ENCODE measurements at regions not wholly inside any gene's neighbourhood (a gene's known extent, or its start where the extent isn't known, plus 50 kb on each side); places are given as distances from the start of the nearest gene placed in this dataset.
"Not testable (repeated sequence)": the region's sequence is repeated elsewhere in the genome, so short reads cannot be mapped to it uniquely, and the experiment has no call there.

GRCh38 chr16:35754391-35755369 is 2295.3 kb downstream of the TP53TG3F start:
- no peak for DNase-seq

DNA sequence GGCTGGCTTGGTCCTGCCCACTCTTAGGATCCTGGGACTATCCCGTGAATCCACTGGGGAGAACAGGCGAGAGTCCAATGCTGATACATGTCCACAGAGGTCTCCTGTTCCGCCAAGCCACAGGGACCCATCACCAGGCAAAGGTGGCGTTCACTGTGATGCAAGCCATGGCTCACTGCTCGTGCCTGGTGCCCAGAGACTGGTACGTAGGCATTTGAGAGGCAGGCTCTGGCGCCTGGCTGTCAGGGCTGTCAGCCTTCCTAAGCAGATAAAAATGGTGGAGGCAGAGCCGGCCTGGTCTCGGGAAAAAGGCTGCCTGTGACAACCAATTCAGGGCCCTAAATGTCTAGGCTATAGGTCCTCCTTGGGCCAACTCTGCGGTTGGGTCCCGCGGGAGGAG is 2329.0 kb downstream of the TP53TG3F start:
- DNase-seq = no peak

GRCh38 chr16:35792516-35793285 is 2333.3 kb downstream of the TP53TG3F start:
- no peak for DNase-seq

DNA sequence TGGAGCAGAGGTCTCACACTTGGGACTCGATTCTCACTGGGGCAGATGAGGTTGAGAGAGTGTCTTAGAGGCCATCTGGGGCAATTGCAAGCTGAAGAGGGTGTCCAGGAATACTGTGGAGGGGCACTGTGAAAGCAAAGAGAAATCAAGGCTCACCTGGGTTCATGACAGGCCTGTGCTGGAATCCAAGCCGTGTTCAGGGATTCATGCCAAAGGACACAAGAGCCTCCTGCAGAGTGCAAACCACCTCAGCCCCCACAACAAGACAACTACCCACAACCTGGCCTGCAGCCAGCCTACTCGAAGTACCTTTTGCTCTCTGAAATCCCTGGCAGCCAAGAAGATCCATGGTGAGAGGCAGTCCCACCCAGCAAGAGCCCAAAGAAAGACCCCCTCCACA is 2334.2 kb downstream of the TP53TG3F start:
- no peak for DNase-seq

DNA sequence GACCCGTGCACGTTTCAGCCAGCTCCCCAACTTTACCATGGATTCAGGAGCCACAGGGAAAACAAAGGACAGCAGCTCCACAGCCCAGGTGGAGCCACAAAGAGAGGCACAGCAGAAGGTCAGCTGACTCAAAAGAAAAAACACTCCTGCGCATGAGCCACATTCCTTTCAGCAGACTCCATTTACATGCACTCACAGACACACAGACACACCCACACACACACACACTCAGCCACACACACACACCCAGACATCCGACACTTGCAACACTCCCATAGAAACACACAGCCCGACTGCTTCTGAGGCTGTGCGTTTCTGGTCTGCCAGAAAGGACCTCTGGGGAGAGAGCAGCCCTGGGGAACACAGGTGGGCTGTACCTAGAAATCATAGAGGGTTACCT is 2335.5 kb downstream of the TP53TG3F start:
- no peak for DNase-seq

- peak; percentile 49 to 84 for DNase-seq
These were observed 2336.1 kb downstream of the TP53TG3F start for GRCh38 chr16:35795361-35796029.

- DNase-seq = no peak
These were observed 2338.4 kb downstream of the TP53TG3F start for GRCh38 chr16:35797811-35798210.

DNA sequence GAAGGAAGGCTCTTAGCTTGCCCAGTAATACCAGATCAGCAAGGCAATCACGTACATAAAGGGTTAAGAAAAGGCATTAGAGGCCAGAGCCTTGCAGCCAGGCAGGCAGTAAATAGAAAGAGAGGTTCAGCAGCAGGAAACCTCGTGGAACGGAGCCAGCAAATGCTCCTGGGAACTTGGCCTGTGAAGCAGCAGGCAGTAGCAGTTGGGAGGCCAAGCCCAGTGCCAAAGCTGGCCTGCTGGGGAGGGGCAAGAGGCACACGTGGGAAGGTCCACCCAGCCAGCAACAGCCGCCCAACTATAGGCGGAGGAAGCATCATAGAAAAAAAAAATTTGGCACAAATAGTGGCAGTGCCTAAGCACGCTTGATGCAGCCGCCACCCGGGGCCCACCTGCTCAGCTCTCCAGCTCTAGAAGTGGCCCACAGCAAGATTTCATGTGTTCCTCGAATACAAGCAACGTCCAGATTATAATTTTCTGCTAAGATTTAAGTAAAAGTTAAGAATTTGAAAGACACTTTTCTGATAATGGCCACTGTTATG is 2339.5 kb downstream of the TP53TG3F start:
- DNase-seq = no peak

GRCh38 chr16:35804465-35804864 is 2345.1 kb downstream of the TP53TG3F start:
- not testable (repeated sequence) for DNase-seq

GRCh38 chr16:35823342-35823741 is 2363.9 kb downstream of the TP53TG3F start:
- DNase-seq = no peak

GRCh38 chr16:35841632-35842031 is 2382.2 kb downstream of the TP53TG3F start:
- no peak for DNase-seq

DNA sequence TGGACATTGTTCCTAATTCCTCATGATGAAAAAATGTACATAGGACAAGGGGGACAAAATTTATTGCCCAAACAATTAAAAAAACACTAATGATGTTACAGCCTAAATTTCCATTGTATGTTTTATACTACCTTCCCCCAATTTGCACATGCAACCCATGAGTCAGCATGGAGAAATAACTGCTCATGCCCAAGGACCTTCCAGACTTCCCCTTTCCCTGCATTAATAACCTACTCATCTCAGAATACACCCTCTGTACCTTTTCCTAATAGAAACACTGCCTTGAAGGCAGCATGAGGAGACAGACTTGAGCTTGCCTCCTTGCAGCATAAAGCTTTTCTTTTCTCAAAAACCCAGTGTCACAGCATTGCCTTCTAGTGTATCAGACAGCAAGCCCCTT is 2402.8 kb downstream of the TP53TG3F start:
- DNase-seq = no peak

GRCh38 chr16:35868630-35869029 is 2409.2 kb downstream of the TP53TG3F start:
- DNase-seq = no peak

DNA sequence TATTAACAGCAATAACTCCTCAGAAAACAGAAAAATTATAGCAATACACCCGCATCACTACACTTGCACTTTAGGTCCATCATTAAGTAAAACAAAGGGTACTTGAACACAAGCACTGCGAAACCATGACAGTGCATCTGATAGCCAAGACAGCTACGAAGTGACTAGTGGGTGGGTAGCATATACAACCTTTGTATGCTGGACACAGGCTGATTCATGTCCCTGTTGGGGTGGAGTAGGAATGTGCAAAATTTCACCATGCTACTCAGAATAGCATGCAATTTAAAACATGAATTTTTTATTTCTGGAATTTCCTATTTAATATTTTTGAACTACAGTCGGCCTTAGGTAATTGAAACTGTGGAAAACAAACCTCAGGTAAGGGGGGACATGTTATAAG is 2414.1 kb downstream of the TP53TG3F start:
- DNase-seq = no peak

- no peak for DNase-seq
These were observed 2422.2 kb downstream of the TP53TG3F start for GRCh38 chr16:35881654-35882053.

- no peak for DNase-seq
These were observed 2447.0 kb downstream of the TP53TG3F start for GRCh38 chr16:35906440-35906839.

- DNase-seq = no peak
These were observed 2448.7 kb downstream of the TP53TG3F start for GRCh38 chr16:35908152-35908551.

GRCh38 chr16:35908942-35909341 is 2449.5 kb downstream of the TP53TG3F start:
- peak in 1 of 2 experiments; percentile 1 for DNase-seq

DNA sequence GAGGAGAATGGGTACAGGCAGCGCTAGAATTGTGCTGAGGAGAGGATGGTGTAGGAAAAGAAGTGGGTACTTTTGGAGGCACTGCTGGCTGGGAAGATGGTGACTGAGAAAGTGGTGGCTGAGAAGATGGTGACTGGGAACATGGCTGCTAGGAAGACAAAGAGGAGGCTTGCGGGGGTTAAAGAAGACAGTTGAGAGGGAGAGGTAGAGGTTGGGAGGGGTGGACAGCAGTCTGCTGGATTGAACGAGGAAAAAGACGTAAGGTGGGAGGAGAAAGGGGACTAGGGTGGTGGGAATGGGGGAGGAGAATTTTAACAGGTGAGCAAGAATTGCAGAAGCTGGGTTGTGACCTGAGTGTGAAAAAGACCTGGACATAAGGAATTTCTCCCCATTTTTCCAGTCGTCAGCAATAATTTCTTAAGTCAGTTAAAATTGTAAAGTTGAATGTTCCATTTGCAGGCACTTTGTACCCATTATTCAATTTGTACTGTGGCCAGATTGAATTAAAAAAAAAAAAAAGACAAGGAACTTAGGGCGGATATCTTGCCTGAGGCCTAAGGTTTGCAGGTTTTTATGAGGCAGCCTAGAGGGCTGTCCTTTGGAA is 2450.0 kb downstream of the TP53TG3F start:
- no peak for DNase-seq

DNA sequence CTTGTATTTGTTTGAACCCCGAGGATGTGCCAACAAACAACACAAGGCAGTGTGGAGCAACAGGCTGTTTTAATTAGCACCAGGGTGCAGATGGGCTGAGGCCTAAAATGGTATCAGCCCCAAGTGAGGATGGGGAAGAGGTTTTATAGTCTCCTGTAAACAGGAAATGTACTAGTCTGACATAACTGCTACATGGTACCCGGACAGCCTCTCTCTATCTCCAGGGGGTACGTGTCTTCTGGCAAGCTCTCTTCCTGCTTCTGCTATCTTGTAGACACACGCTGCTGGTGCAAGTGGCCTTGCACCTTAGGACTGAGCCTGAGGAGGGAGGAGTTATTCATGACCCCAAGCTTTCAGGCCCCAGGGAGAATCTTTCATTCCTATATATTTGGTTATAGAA is 2451.0 kb downstream of the TP53TG3F start:
- no peak for DNase-seq

DNA sequence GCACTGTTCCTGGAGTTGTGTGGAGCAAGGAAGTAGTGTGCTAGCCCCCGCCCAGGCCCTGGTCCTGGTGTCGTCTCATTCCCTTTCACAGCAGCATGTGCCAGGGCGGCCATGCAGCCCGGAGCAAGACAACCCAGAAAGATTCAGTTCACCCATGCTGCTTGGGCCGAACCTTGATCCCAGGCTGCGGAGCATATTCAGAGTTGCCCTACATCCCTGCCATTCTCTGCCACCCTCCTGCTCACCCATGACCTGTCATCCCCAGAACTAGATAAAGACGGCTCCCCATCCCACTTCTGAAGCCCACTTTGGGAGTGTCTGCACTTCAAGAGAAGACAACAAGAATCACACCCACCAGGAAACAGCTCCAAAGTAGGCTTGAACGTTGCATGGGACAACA is 2452.5 kb downstream of the TP53TG3F start:
- DNase-seq = no peak

DNA sequence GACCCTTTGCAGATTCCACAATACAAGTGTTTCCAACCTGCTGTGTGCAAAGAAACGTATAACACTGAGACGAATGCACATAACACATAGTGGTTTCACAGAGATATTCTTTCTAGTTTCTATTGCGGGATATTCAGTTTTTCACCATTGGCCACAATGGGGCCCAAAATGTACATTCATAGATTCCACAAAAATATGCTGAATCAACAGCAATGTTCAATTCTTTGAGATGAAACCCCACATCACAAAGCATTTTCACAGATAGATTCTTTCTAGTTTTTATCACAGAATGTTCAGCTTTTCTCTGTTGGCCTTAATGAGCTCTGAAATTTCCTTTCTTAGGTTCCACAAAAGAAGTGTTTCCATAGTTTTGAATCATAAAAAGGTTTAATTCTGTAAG is 2472.3 kb downstream of the TP53TG3F start:
- no peak for DNase-seq

Measured in NCI-H1930 (cell line).